SK-N-DZ (cell line): ENCODE measurements at regions not wholly inside any gene's neighbourhood (a gene's known extent, or its start where the extent isn't known, plus 50 kb on each side); places are given as distances from the start of the nearest gene placed in this dataset.
"Not testable (repeated sequence)": the region's sequence is repeated elsewhere in the genome, so short reads cannot be mapped to it uniquely, and the experiment has no call there.

Experiments used
- DNase-seq: peaks from one replicate; pipeline ENCODE4 v3.0.0-alpha.2; 2015; ENCODE audit warnings: low spot score
- small RNA-seq, 2 experiments: library from RNA; depleted of rRNA; stranded (forward); fragments of <200 nt; gene quantifications; one replicate each; pipeline ENCODE3, GENCODE V24; 2014

GRCh38 chr22:16090991-16091390 lies 401.2 kb downstream of the POTEH start:
- DNase-seq = not testable (repeated sequence)

- not testable (repeated sequence) for DNase-seq
Observed at GRCh38 chr22:16105121-16105520, 415.3 kb downstream of the POTEH start.

DNA sequence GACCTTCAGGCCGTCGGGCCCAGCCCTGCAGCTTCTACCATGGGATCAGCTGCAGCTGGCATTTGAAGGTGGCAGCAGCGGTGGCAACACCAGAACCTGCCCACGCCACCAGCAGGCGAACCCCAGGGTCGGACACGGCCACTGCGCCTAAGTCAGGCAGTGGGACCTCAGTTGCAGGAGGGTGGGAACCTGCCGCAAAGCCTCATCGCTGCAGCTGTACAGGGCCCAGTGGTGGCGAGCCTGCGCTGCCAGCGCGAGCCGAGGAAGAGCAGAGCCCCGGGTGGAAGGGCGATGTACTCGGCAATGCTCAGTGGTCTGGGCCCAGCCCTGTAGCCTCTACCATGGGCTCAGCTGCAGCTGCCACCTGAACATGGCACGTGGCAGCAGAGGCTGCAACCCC lies 441.6 kb downstream of the POTEH start:
- DNase-seq = not testable (repeated sequence)

DNA sequence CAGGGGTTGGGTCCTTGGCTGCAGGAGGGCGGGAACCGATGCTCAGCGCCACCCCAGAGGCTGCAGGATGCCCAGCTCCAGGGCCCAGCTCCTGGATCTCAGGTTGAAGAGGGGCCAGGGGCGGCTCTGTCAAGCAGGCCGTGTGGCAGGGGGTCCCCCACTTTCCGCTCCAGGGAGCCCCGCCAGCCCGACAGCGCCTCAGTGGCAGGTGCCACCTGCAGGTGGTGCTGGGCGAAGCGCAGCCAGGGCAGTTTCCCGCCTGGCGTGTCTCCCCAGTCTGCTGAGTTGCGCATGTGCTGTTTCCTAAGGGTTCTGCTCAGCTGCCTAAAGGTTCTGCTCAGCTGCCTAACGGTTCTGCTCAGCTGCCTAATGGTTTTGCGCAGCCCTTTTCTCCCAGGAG lies 442.1 kb downstream of the POTEH start:
- no peak for DNase-seq

DNA sequence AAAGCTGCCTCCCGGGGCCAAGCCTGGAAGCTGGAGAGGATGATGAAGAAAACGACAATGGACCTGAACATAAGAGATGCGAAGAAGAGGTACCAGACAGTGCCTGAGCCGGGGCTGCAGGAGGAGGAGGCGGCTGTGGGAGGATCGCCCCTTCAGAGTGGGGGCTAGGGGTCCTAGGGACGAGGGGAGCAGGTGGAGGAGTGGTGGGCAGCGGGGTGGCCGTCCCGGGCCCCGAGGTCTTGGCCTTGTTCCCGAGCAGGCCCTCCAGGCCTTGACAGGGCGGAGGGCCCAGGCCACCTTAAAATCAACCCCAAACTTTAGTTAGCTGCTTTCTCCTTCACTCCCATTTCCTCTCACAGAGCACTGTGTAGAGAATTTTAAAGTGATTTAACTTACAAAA lies 442.8 kb downstream of the POTEH start:
- DNase-seq = not testable (repeated sequence)

GRCh38 chr22:16146101-16146500 lies 446.5 kb downstream of the CCT8L2 start:
- DNase-seq = not testable (repeated sequence)

- peak; percentile 4 for DNase-seq
Observed at GRCh38 chr22:16146916-16147315, 445.7 kb downstream of the CCT8L2 start.

GRCh38 chr22:16177287-16177686 lies 415.3 kb downstream of the CCT8L2 start:
- not testable (repeated sequence) for DNase-seq

GRCh38 chr22:16183864-16184263 lies 408.7 kb downstream of the CCT8L2 start:
- DNase-seq = not testable (repeated sequence)

Small RNAs in the stretch of these regions (small RNA-seq; reads per million reads assigned to genes)
- 0 reads per million in 2 experiments for gene RF00026
